Mammary epithelial cell (primary cell): ENCODE measurements at regions not wholly inside any gene's neighbourhood (a gene's known extent, or its start where the extent isn't known, plus 50 kb on each side); places are given as distances from the start of the nearest gene placed in this dataset.

Experiments
- EZH2 ChIP-seq: IDR thresholded peaks from 2 replicates; pipeline ENCODE4 v1.6.1; 2012; ENCODE audit warnings: low read length, inconsistent platforms, borderline replicate concordance
- TF ChIP-seq, protein P1 (sequence below), 2 donors: IDR thresholded peaks in 1 of 2; conservative IDR thresholded peaks in 1 of 2; 2 replicates each; pipeline ENCODE4 v1.5.1; 2011 to 2012; ENCODE audit warnings: inconsistent platforms in 2 of 2, low read length in 2 of 2, mild to moderate bottlenecking in 2 of 2, control low read depth in 1 of 2, low read depth in 1 of 2; ENCODE audit not compliant: insufficient read depth in 1 of 2; ENCODE audit errors: extremely low read depth in 1 of 2

GRCh38 chr20:6559791-6560190 lies 207.7 kb upstream of the BMP2 start:
- TF ChIP-seq, protein P1, sequence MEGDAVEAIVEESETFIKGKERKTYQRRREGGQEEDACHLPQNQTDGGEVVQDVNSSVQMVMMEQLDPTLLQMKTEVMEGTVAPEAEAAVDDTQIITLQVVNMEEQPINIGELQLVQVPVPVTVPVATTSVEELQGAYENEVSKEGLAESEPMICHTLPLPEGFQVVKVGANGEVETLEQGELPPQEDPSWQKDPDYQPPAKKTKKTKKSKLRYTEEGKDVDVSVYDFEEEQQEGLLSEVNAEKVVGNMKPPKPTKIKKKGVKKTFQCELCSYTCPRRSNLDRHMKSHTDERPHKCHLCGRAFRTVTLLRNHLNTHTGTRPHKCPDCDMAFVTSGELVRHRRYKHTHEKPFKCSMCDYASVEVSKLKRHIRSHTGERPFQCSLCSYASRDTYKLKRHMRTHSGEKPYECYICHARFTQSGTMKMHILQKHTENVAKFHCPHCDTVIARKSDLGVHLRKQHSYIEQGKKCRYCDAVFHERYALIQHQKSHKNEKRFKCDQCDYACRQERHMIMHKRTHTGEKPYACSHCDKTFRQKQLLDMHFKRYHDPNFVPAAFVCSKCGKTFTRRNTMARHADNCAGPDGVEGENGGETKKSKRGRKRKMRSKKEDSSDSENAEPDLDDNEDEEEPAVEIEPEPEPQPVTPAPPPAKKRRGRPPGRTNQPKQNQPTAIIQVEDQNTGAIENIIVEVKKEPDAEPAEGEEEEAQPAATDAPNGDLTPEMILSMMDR (conservative IDR thresholded peaks at IDR 0.05 in 1 of 2, IDR thresholded peaks at IDR 0.05 in 1 of 2; ENCODE audit: extremely low read depth in 1 of 2, insufficient read depth in 1 of 2, low read depth in 1 of 2, low read length in 2 of 2) = no peak
- no peak for TF ChIP-seq EZH2
